C4-2B (cell line): ENCODE measurements at regions not wholly inside any gene's neighbourhood (a gene's known extent, or its start where the extent isn't known, plus 50 kb on each side); places are given as distances from the start of the nearest gene placed in this dataset.

Experiments
- H3K27ac ChIP-seq: fragments of 450-650 bp; 2 replicates; pipeline ENCODE4 v1.5.1; 2017
- CTCF ChIP-seq: fragments of 450-650 bp; conservative IDR thresholded peaks from 2 replicates; pipeline ENCODE4 v1.5.1; 2017; ENCODE audit warnings: mild to moderate bottlenecking
- ZFX ChIP-seq: fragments of 450-650 bp; IDR thresholded peaks from 2 replicates; pipeline ENCODE4 v1.6.1; 2017

GRCh38 chr5:3024126-3024525 lies 272.6 kb upstream of the IRX2 start:
- TF ChIP-seq ZFX (no peak), CTCF (no peak)
- no peak overlapping the region for H3K27ac ChIP-seq

- TF ChIP-seq CTCF (no peak), ZFX (no peak)
- H3K27ac ChIP-seq = no peak overlapping the region
Measured at GRCh38 chr5:3023656-3024055, 272.2 kb upstream of the IRX2 start.

GRCh38 chr5:3022665-3023064 lies 271.2 kb upstream of the IRX2 start:
- H3K27ac ChIP-seq = no peak overlapping the region
- TF ChIP-seq ZFX (no peak), CTCF (no peak)

- TF ChIP-seq ZFX = no peak
- no peak for TF ChIP-seq CTCF
- no peak overlapping the region for H3K27ac ChIP-seq
Measured at GRCh38 chr5:3020426-3020825, 268.9 kb upstream of the IRX2 start.

GRCh38 chr5:3019045-3019444 lies 267.6 kb upstream of the IRX2 start:
- no peak for TF ChIP-seq CTCF
- TF ChIP-seq ZFX = no peak
- no peak overlapping the region for H3K27ac ChIP-seq

GRCh38 chr5:3011764-3012017 lies 260.2 kb upstream of the IRX2 start:
- no peak for TF ChIP-seq ZFX
- TF ChIP-seq CTCF = no peak

GRCh38 chr5:3010953-3011763 lies 259.7 kb upstream of the IRX2 start:
- TF ChIP-seq CTCF = no peak
- TF ChIP-seq ZFX = no peak
- no peak overlapping the region for H3K27ac ChIP-seq

More at GRCh38 chr5:3011764-3012017, 260.2 kb upstream of the IRX2 start:
- H3K27ac ChIP-seq = no peak overlapping the region
